NCI-H524 treated with DMSO at 0.1 percent for 48 hours (cell line): ENCODE measurements at regions not wholly inside any gene's neighbourhood (a gene's known extent, or its start where the extent isn't known, plus 50 kb on each side); places are given as distances from the start of the nearest gene placed in this dataset.

ENCODE experiments used
- DNase-seq: peaks from one replicate; lab custom pipeline; 2025; lab: John Stamatoyannopoulos, UW

- no peak for DNase-seq
Measured at GRCh38 chrX:10021461-10022272, 54.5 kb downstream of the CLDN34 start.

DNA sequence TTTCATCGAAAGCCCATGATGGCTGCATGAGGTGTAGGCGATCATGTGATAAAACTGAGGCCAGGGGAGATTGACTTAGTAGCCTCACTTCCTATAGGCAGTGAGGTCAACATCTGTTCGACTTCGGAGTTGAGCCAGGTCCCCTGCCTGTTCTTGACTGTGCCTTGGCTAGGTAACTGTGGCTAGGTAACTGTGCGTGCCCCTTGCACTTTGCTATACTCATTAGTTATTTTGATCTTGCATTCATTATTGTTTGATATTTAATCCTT, 55.0 kb downstream of the CLDN34 start:
- no peak for DNase-seq

GRCh38 chrX:10022580-10023245, 55.6 kb downstream of the CLDN34 start:
- DNase-seq: no peak

DNA sequence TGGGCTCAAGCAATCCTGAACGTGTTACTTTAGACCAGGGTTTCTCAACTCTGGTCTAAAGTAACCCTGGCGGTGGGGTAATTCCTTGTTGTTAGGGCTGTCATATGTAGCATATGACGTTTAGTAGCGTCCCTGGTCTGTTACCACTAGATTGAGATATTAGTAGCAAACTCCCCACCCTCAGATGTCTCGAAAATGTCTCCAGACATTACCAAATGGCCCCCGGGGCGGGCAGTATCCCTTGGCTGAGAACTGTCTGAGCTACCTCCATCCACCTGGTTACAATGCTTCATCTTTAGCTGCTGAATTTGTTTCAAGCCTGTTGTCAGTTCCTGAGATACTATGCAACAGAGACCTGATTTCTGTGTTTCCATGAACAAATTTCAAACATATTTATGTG, 56.7 kb downstream of the CLDN34 start:
- DNase-seq: no peak

DNA sequence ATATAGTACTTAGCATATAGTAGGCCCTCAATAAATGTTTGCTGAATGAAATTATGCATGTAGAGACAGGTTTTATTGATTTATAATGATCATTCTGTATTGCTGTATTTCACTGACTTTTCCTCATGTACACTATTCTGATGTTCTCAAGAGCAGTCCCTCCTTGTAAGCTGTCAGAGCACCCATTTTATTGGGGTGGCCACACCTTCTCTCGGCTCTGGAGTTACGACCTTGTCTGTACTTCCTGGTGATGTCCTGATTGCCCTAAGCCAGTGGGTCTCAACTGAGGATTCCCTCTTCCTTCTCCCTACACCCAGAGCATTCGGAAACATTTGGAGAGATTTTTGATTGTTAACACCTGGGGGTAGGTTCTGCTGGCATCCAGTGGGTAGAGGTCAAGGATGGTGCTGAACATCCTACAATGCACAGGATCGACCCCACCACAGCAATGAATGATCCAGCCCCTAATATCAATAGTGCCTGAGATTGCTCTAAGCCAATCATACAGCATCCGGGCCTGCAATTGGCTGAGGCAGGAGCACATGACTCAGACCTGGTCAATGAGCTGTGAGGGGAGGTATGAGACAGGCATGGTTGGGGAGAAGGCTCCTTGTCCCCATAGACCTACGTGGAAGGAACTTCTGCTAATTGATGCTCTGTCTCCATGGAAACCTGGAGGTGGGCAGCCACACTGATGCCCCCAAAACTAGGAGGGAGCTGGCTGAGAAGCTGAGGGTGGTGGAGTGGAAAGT, 58.8 kb downstream of the CLDN34 start:
- DNase-seq: no peak

- DNase-seq: no peak
Measured at GRCh38 chrX:10028283-10029104, 61.3 kb downstream of the CLDN34 start.

- DNase-seq: no peak
Measured at GRCh38 chrX:10030570-10030969, 63.4 kb downstream of the CLDN34 start.

GRCh38 chrX:10031746-10032145, 64.6 kb downstream of the CLDN34 start:
- DNase-seq: no peak

DNA sequence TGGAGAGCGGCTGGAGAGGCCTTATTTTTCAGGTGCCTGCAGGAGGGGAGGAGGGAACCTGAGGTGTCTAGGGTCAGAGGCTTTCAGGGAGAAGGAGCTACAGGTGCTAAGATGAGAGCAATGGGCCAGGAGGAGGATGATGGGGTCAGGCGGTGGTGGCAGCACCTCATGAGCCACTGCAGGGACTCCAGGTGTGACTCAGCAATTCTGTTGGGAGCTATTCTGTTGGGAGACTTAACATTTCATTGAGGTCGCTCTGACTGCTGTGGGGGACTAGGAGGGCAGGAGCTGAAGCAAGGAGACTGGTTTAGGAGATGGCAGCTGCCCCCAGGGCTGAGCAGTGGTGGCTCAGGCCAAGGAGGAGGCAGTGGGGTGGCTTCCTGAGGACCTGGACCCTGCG, 65.0 kb downstream of the CLDN34 start:
- DNase-seq: no peak

- no peak for DNase-seq
Measured at GRCh38 chrX:10033375-10034007, 66.3 kb downstream of the CLDN34 start.

DNA sequence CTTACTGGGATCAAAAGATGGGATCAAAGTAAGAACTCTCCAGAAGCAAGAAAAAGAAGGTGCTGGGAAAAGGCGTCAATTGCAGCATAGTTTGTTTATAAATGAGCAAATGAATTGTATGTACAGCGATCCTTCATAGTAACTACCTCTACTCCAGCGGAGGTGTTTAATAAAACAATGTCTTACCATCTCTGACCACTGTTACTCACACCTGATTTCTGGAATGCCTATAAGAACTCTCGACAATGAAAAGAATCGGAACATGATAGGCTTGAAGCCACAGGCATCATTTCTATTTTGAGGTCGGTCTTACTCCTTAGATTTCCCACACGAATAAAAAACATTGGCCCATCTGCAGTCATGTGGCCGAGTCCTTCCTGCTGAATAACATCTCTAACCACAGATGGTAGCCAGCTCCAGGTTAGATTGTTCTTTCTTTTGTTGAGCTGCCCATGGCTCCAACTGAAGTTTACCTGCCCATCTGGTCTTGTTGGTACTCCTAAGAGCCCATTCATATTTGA, 67.6 kb downstream of the CLDN34 start:
- no peak for DNase-seq

DNA sequence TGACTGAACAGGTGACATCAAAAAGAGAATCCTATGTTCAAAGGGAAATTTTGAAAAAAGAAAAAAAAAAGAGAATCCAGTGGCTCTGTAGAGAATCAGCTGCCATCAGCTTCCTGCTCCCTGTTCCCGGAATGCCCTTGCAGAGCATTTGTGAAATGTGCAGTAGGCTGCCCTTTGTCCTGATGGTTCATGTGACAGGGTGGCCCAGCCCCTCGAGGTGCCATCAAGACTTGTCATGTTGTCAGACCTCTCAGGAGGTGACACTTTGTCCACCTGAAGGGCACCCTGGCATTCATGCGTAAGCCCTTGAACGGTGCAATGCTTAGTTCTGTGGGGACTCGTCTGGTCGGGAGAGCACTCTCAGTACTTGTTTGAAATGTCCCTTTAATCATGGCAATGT, 71.4 kb downstream of the CLDN34 start:
- no peak for DNase-seq

DNA sequence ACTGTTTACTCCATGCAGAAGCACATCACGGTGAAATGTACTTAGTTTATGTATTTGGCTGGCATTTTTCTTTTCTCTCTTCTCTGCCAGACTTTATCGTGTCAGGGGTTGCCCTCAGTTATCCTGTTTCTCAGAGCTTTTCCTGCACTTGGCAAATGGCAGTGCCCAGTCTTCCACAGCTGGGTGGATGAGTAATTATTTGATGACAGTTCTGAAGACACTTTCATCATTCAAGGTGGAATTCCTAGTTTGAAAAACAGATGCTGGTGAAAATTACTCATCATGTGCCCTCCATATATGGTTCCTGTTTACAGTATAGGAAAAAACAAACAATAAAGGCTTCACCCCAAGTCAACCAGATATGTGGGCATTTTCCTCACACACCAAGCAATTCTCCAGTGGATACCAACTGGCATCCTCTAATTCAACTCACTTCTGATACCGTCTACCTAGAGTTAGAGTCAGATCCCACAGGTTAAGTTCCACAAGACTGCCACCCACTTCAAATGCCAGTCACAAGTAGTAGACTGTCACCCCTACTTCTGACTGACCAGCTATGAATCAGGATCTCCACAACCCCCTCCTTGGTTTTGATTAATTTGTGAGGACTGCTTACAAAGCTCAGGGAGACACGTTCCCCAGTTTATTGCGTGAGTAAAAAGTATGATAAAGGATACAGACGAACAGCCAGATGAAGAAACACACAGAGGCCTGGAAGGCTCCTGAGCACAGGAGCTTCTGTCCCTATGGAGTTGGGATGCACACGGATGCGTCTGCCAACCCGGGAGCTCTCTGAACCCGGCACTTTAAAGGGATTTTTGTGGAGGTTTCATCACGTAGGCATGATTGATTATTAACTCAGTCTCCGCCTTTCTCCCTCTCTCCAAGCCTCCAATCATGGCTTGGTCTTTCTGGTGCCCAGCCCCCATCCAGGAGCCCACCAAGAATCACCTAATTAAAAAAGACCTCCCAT, 72.9 kb downstream of the CLDN34 start:
- no peak for DNase-seq

DNA sequence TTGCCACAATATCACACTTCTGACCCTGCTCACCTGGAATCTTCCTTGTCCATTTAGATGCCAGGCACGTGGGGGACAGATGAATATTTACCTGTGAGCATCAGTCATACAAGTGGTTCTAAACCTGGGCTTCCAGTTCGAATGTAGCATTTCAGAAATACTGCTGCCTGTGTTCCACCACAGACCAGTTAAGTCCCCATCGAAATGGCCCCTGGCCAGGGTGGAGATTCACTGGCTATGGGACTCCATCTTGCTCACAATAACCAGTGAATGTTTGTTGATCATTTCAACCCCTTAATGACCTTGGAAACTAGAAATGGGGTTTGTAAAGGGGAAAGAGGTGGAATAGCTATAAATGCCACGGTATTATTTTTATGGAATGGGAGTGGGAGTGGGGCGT, 73.8 kb downstream of the CLDN34 start:
- DNase-seq: no peak

DNA sequence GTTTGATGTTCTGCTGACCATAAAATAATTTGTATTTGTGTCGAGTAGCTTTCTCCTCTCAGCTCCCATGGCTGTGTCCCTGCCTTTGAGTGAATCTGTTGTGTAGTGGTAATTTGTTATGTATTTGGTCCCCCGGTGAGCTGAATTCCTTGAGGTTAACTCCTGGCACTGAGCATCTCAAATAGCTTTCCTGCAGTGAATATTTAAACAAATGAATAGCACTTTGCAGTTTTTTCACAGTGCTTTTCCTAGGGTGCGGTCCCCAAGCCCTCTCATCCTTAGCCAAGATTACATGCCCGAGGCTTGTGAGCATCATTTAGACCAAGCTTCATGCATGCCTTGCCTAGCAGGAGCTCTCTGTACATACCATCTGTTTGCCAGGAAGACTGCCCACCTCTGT, 74.2 kb downstream of the CLDN34 start:
- DNase-seq: no peak

DNA sequence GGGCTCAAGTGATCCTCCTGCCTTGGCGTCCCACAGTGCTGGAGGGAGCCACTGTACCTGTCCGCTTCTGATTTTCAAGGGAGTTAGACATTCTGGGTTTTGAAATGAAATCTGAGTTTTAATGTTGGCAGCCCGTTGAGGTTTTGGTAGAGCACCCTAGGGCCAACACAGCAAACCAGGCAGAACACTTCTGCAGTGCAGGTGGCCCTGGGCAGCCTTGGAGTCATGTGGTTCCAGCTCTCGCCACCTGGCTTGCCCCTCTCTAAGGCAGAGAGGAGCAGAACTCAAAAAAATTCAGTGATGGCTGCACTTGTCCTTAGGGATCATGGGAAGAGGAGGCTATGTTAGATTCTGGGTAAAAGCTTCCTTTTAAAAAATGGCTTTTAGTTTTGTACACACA, 74.9 kb downstream of the CLDN34 start:
- no peak for DNase-seq

- DNase-seq: no peak
Measured at GRCh38 chrX:10043386-10043785, 76.2 kb downstream of the CLDN34 start.

GRCh38 chrX:10044021-10044420, 76.9 kb downstream of the CLDN34 start:
- no peak for DNase-seq

DNA sequence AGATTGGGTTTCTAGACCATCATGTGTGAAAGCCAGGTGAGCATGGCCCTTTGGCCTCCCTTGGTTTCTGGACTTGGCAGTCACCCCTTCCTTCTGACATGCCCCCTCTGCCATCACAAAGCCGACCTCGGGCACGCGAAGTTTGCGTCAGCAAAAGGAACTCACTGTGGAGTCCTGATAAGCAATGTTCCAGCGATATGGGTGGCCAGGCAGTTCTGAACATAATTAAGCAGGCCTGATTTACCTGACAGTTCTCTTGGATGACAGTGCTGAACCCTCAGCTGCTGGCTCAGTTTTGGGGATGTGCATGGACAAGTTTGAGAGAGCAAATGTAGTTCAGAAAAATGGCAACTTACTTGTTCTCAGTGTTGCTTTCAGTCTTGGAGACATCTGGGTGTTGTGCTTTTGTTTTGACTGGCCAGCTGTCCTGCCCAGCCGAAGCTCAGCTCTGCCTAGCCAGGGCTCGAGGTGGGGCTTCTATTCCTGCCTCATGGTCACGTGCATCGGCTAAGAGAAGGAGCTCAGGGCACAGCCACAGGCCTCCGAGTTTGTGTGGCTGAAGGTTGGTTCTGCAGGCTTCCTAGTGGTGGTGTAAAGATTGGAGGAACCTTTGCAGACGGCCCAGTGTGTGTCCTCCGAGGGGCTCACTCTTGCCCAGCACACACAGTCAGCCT, 78.3 kb downstream of the CLDN34 start:
- DNase-seq: no peak

DNA sequence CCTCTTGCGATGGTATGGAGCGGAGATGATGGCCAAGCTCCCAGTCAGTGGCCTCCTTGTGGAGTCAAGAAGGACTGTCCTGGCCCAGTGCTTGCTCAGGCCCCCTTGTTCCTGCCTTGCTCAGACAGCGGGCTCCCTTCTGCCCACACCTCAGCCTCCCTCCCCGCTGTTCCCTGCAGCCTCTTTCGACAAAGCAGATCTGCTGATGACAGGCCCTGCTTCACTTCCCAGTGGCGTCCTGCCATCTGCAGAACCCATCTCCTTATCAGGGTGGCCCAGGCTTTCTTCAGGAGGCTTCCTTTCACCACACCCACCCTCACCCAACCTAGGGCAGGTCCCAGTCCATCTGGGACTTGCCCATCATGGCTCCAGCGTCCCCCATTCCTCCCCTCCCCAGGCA, 80.0 kb downstream of the CLDN34 start:
- DNase-seq: no peak
